ENCODE measurements at regions not wholly inside any gene's neighbourhood (a gene's known extent, or its start where the extent isn't known, plus 50 kb on each side); places are given as distances from the start of the nearest gene placed in this dataset.
"Not testable (repeated sequence)": the region's sequence is repeated elsewhere in the genome, so short reads cannot be mapped to it uniquely, and the experiment has no call there.

GRCh38 chr1:78291418-78291817 lies 199.4 kb upstream of the PTGFR start:
- no peaks in the 10 kb centered on the region for H3K4me1 ChIP-seq (ENCODE audit: insufficient read depth)
- H3K4me3 ChIP-seq (ENCODE audit: low read depth, low read length): no peak overlapping the region
- no peak overlapping the region for H3K27ac ChIP-seq (ENCODE audit: low read depth)
- DNase-seq (ENCODE audit: extremely low spot score): no peak
- no peaks in the 10 kb centered on the region for H3K36me3 ChIP-seq (ENCODE audit: insufficient read depth)
- WGBS: 68% methylated on average over 2 of the region's 2 CpGs

- H3K4me1 ChIP-seq (ENCODE audit: insufficient read depth): no peaks in the 10 kb centered on the region
- no peaks in the 10 kb centered on the region for H3K36me3 ChIP-seq (ENCODE audit: insufficient read depth)
- DNase-seq (ENCODE audit: extremely low spot score): no peak
- H3K4me3 ChIP-seq (ENCODE audit: low read depth, low read length): no peak overlapping the region
- H3K27ac ChIP-seq (ENCODE audit: low read depth): no peak overlapping the region
Measured at GRCh38 chr1:78291872-78292271, 198.9 kb upstream of the PTGFR start.

GRCh38 chr1:78292361-78292760 lies 198.4 kb upstream of the PTGFR start:
- Histone ChIP-seq H3K27ac (ENCODE audit: low read depth) (no peak overlapping the region), H3K36me3 (ENCODE audit: insufficient read depth) (no peaks in the 10 kb centered on the region), H3K4me3 (ENCODE audit: low read depth, low read length) (no peak overlapping the region), H3K4me1 (ENCODE audit: insufficient read depth) (no peaks in the 10 kb centered on the region)
- WGBS: 72% methylated on average over 3 of the region's 3 CpGs
- no peak for DNase-seq (ENCODE audit: extremely low spot score)

- H3K27ac ChIP-seq (ENCODE audit: low read depth): no peak overlapping the region
- H3K36me3 ChIP-seq (ENCODE audit: insufficient read depth): no peaks in the 10 kb centered on the region
- no peaks in the 10 kb centered on the region for H3K4me1 ChIP-seq (ENCODE audit: insufficient read depth)
- no peak overlapping the region for H3K4me3 ChIP-seq (ENCODE audit: low read depth, low read length)
- 89% methylated on average over 4 of the region's 4 CpGs for WGBS
- DNase-seq (ENCODE audit: extremely low spot score): no peak
Measured at GRCh38 chr1:78297836-78298235, 192.9 kb upstream of the PTGFR start.

- Histone ChIP-seq H3K36me3 (ENCODE audit: insufficient read depth) (no peaks in the 10 kb centered on the region), H3K4me3 (ENCODE audit: low read depth, low read length) (no peak overlapping the region), H3K27ac (ENCODE audit: low read depth) (no peak overlapping the region), H3K4me1 (ENCODE audit: insufficient read depth) (no peaks in the 10 kb centered on the region)
- DNase-seq (ENCODE audit: extremely low spot score): no peak
- 79% methylated on average over 3 of the region's 3 CpGs for WGBS
Measured at GRCh38 chr1:78298349-78298748, 192.4 kb upstream of the PTGFR start.

- WGBS: 88% methylated on average over 5 of the region's 5 CpGs
- H3K4me3 ChIP-seq (ENCODE audit: low read depth, low read length): no peak overlapping the region
- no peak overlapping the region for H3K27ac ChIP-seq (ENCODE audit: low read depth)
- H3K4me1 ChIP-seq (ENCODE audit: insufficient read depth): no peaks in the 10 kb centered on the region
- no peak for DNase-seq (ENCODE audit: extremely low spot score)
- H3K36me3 ChIP-seq (ENCODE audit: insufficient read depth): no peaks in the 10 kb centered on the region
Measured at GRCh38 chr1:78301141-78301540, 189.6 kb upstream of the PTGFR start.

GRCh38 chr1:78303620-78304019 lies 187.2 kb upstream of the PTGFR start:
- Histone ChIP-seq H3K4me3 (ENCODE audit: low read depth, low read length) (no peak overlapping the region), H3K36me3 (ENCODE audit: insufficient read depth) (no peaks in the 10 kb centered on the region), H3K4me1 (ENCODE audit: insufficient read depth) (no peaks in the 10 kb centered on the region), H3K27ac (ENCODE audit: low read depth) (no peak overlapping the region)
- 49% methylated on average over 2 of the region's 2 CpGs for WGBS
- no peak for DNase-seq (ENCODE audit: extremely low spot score)

GRCh38 chr1:78304341-78304740 lies 186.4 kb upstream of the PTGFR start:
- 47% methylated on average over 1 of the region's 1 CpG for WGBS
- no peaks in the 10 kb centered on the region for H3K4me1 ChIP-seq (ENCODE audit: insufficient read depth)
- no peak for DNase-seq (ENCODE audit: extremely low spot score)
- no peak overlapping the region for H3K4me3 ChIP-seq (ENCODE audit: low read depth, low read length)
- H3K27ac ChIP-seq (ENCODE audit: low read depth): no peak overlapping the region
- no peaks in the 10 kb centered on the region for H3K36me3 ChIP-seq (ENCODE audit: insufficient read depth)

GRCh38 chr1:78304761-78305160 lies 186.0 kb upstream of the PTGFR start:
- DNase-seq (ENCODE audit: extremely low spot score): no peak
- Histone ChIP-seq H3K4me3 (ENCODE audit: low read depth, low read length) (no peak overlapping the region), H3K4me1 (ENCODE audit: insufficient read depth) (no peaks in the 10 kb centered on the region), H3K27ac (ENCODE audit: low read depth) (no peak overlapping the region), H3K36me3 (ENCODE audit: insufficient read depth) (no peaks in the 10 kb centered on the region)
- WGBS: 82% methylated on average over 1 of the region's 1 CpG

- not testable (repeated sequence) for H3K4me1 ChIP-seq (ENCODE audit: insufficient read depth); H3K4me3 ChIP-seq (ENCODE audit: low read depth, low read length); H3K36me3 ChIP-seq (ENCODE audit: insufficient read depth); H3K27ac ChIP-seq (ENCODE audit: low read depth); DNase-seq (ENCODE audit: extremely low spot score)
- 89% methylated on average over 11 of the region's 11 CpGs for WGBS
Measured at GRCh38 chr1:78310261-78310660, 180.5 kb upstream of the PTGFR start.

GRCh38 chr1:78318011-78318410 lies 172.8 kb upstream of the PTGFR start:
- no peak for DNase-seq (ENCODE audit: extremely low spot score)
- Histone ChIP-seq H3K27ac (ENCODE audit: low read depth) (no peak overlapping the region), H3K4me3 (ENCODE audit: low read depth, low read length) (no peak overlapping the region), H3K4me1 (ENCODE audit: insufficient read depth) (no peaks in the 10 kb centered on the region), H3K36me3 (ENCODE audit: insufficient read depth) (no peaks in the 10 kb centered on the region)
- 76% methylated on average over 2 of the region's 2 CpGs for WGBS

GRCh38 chr1:78319603-78320002 lies 171.2 kb upstream of the PTGFR start:
- no peak for DNase-seq (ENCODE audit: extremely low spot score)
- Histone ChIP-seq H3K27ac (ENCODE audit: low read depth) (no peak overlapping the region), H3K36me3 (ENCODE audit: insufficient read depth) (no peaks in the 10 kb centered on the region), H3K4me1 (ENCODE audit: insufficient read depth) (no peaks in the 10 kb centered on the region), H3K4me3 (ENCODE audit: low read depth, low read length) (no peak overlapping the region)
- WGBS: 83% methylated on average over 2 of the region's 2 CpGs

GRCh38 chr1:78322928-78323680 lies 167.7 kb upstream of the PTGFR start:
- 27% methylated on average over 2 of the region's 2 CpGs for WGBS
- DNase-seq (ENCODE audit: extremely low spot score): no peak
- Histone ChIP-seq H3K36me3 (ENCODE audit: insufficient read depth) (no peaks in the 10 kb centered on the region), H3K4me3 (ENCODE audit: low read depth, low read length) (no peak overlapping the region), H3K4me1 (ENCODE audit: insufficient read depth) (no peaks in the 10 kb centered on the region), H3K27ac (ENCODE audit: low read depth) (no peak overlapping the region)

GRCh38 chr1:78325293-78325692 lies 165.5 kb upstream of the PTGFR start:
- 83% methylated on average over 3 of the region's 3 CpGs for WGBS
- DNase-seq (ENCODE audit: extremely low spot score): no peak
- no peaks in the 10 kb centered on the region for H3K4me1 ChIP-seq (ENCODE audit: insufficient read depth)
- H3K36me3 ChIP-seq (ENCODE audit: insufficient read depth): no peaks in the 10 kb centered on the region
- H3K27ac ChIP-seq (ENCODE audit: low read depth): no peak overlapping the region
- H3K4me3 ChIP-seq (ENCODE audit: low read depth, low read length): no peak overlapping the region

- Histone ChIP-seq H3K4me1 (ENCODE audit: insufficient read depth) (no peaks in the 10 kb centered on the region), H3K4me3 (ENCODE audit: low read depth, low read length) (no peak overlapping the region), H3K36me3 (ENCODE audit: insufficient read depth) (no peaks in the 10 kb centered on the region), H3K27ac (ENCODE audit: low read depth) (no peak overlapping the region)
- 82% methylated on average over 5 of the region's 5 CpGs for WGBS
- DNase-seq (ENCODE audit: extremely low spot score): no peak
Measured at GRCh38 chr1:78329475-78329874, 161.3 kb upstream of the PTGFR start.

Data from urinary bladder (tissue), 3 donors.